NCI-H345 treated with DMSO at 0.1 percent for 48 hours (cell line): ENCODE measurements at regions not wholly inside any gene's neighbourhood (a gene's known extent, or its start where the extent isn't known, plus 50 kb on each side); places are given as distances from the start of the nearest gene placed in this dataset.

Experiments
- DNase-seq: peaks from one replicate; lab custom pipeline; 2025; ENCODE audit not compliant: unreplicated experiment; lab: John Stamatoyannopoulos, UW

DNA sequence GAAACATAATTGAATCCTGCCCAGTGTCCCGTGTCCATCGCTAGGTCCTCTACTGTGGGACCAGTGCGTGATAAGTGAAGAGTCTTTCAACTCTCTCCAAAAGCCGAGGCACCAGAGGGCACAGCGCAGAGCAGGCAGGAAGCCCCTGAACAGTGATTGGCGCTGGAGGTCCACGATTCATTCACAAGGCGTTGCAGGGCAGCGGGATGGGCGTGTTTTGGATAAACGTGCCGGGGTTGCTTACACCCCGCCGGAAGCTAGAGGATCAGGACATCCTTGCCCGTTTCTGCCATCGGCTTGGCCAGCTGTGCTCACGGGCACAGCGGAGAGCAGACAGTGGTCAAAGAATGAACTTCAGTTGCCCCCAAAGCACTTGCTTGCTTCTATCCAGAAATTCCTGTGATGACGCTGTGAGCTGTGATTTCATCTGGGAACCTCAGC is 86.0 kb upstream of the PFKP start:
- no peak for DNase-seq

DNA sequence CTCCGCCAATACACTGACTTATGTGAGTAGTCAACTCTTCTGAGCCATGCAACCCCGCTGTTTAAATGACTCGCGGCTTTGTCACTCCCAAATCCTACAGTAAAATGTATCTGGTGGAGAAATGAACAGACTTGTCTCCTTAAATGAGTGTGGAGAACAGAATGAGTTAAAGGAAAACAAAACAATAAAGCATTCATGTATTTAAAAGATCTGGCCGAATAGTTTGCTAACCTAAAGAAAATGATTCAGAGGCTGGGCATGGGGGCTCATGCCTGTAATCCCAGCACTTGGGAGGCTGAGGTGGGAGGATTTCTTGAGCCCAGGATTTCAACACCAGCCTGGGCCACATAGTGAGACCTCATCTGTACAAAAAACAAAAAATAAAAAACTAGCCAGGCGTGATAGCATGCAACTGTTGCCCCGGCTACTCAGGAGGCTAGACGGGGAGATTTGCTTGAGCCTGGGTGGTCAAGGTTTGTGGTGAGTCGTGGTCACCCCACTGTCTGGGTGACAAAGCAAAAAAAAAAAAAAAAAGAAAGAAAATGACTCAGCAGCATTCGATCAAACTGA is 86.5 kb upstream of the PFKP start:
- DNase-seq: no peak

DNA sequence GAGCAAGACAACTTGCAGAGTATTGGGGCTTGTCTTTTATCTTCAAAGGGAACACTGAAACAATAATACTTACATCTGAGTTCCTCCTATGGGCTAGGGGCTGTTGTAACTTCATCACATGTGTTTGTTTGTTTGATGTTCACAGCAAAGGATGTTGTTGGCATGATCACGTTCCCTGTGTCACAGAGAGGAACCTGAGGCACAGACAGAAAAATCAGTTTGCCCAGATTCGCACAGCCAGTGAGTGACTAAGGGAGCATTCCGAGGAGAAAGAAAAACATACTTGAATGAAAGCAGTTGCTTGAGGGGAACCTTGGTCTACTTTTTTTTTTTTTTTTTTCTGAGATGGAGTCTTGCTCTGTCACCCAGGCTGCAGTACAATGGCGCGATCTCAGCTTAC is 87.2 kb upstream of the PFKP start:
- no peak for DNase-seq

DNA sequence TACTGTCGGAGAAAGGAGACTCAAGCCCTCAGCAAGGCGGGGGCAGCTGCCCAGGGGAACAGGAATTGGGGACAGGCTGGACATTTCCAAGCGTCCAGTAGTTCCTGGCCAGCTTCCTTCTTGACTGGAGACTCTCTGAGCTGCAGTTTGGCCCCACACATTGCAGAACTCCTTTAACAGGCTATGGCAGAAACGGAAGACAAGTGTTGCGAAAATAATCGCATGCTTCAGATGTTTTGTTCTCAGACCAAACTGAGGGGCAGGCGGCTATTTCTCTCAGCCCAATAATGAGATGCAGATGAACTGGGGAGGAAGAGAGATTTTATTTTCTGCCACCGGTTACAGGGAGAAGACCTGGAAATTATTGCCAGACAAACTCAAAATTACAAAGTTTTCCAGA is 88.0 kb upstream of the PFKP start:
- DNase-seq: no peak

DNA sequence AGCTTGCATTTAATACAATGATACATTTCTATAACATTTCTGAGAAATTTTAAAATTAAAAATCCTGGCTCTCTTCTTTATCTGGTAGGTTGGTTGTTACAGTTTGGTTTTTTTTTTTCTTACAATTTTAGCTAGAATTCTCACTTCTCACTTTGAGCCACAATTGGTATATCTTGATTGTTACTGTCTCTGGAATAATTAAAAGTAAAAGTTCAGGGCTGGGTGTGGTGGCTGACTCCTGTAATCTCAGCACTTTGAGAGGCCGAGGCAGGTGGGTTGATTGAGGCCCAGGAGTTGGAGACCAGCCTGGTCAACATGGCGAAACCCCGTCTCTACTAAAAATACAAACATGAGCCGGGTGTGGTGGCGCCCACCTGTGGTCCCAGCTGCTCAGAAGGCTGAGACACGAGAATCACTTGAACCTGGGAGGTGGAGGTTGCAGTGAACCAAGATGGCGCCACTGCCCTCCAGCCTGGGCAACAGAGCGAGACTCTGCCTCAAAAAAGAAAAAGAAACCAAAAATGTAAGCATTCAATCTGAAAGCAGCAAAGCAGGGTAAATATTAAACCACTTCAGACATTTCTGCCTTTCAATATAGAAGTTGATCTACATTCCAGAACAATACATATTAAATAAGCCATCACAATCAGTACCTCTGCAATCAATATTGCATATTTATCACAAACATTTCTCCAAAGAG is 88.6 kb upstream of the PFKP start:
- DNase-seq: no peak

DNA sequence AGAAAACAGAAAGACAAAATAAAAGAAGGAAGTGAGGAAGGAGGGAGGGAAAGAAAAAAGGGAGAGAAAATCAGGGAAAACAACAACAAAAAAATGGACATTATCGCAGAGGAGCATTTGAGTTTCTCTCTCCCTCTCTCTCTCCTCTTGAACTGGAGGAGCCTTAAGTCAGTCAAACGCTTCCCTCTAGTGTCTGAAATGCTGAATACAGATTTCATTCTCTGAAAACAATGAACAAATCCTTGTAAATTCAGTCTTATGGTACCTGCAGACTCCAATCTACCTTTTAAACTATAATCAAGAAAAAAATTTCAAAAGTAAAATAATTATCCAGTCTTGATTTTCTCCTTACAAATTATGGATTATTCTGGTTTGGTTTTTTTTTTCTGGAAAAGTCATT is 89.2 kb upstream of the PFKP start:
- peak; percentile 27 for DNase-seq

DNA sequence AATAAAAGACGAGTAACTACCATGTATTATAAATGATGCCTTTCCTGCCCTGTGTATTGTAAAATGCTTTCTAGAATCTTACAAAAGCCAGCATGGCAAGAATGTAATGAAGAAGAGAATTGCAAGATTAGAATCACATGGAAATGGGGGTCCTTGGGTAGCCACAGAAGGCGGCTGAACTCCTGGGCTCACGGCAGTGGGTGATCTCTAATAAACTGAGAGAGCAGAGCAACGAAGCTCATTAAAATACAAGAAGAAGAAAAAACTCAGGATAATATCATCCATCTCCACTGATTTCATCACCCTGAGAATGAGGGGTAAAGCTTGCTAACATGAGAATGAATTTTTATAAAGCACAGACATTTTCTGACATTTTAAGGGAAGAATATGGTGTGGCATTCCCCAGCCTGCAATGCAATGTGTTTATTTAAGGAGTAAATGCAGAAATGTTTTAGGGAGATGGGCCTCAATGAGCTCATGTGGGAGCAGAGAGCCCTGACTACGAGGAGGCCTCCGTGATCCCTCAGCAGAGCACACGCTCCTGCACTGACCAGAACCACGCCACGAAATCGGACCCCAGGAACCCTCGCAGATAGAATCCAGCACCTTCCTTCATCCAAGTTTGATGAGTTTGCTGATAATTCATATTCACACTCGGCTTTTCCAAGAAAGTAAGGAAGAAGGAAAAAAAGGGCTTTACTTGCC is 92.7 kb upstream of the PFKP start:
- DNase-seq: no peak

DNA sequence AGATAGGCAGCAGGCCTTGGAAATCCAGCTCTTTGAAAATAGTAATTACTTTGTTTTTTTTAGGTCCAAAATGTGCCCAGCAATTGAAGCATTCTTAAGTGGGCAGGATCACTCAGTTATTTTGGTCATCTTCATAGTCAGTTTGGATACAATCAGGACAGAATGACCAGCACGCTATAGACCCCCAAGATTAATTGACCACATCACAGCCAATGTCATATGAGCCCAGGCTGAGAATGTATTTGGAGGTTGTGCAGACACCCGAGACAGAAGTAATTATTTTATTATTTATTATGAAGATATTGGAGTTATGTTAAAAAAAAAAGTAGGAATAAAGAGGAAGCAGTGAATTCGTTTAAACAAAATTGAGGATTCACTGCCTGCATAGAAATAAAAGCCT is 93.3 kb upstream of the PFKP start:
- no peak for DNase-seq

DNA sequence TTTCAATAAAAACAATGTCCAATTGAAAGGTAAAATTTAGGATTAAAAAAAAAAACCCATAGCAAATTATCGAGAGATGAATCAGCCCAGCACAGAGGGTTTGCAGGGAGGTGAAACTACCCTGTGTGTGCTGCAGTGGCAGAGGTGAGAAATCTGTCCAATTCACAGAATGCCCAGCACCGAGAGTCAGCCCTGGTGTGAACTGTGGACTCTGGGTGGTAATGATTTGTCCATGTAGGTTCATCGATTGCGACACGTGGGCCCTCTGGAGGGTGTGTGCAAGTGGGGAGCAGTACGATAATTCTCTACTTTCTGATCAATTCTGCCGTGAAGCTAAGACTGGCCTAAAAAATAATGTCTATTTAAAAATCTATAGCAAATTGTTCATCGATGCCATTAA is 94.5 kb upstream of the PFKP start:
- no peak for DNase-seq

DNA sequence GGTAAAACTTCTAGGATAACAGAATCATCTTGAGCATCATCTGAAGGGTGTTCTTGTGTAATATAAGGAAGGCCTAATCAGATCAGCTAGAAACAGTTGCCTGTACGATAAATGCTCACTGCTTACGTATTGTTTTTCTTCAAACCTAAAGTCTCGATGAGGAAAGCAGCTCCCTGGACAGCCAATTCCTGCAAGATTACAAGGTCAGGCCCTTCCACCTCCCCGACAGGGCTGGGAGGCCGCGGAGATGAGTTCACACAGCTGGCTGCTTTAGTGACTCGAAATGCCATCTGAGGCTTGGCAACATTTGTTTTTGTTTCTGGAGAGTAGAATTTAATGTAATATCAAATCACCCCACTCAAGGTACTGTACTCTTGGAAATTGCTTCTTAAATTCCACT is 95.1 kb upstream of the PFKP start:
- DNase-seq: no peak

DNA sequence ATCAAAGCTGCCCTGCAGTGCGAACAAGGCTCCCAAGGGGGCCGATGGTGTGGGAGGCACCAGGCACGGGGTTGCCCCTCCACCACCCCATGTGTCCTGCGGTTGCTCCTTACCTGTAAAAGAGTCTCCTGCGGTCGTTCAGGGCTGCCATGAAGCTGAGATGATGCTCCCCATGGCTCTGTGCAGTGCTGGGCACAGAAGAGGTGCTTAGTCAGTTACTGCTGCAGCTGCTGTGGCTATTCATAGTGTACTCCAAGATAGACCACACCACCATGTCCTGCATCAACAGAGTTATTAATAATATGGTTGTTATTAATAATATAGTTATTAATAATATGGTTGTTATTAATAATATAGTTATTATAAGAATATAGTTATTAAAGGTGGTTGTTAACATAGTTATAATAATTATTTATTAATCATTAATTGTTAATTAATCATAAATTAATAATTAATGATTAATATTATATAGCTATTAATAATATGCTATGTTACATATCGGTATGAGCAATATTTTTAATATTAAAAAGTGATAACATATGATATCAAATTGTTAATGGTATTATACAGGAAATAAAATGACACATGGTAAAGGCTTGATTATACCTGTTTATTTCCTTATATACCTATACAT is 97.0 kb upstream of the PFKP start:
- no peak for DNase-seq

DNA sequence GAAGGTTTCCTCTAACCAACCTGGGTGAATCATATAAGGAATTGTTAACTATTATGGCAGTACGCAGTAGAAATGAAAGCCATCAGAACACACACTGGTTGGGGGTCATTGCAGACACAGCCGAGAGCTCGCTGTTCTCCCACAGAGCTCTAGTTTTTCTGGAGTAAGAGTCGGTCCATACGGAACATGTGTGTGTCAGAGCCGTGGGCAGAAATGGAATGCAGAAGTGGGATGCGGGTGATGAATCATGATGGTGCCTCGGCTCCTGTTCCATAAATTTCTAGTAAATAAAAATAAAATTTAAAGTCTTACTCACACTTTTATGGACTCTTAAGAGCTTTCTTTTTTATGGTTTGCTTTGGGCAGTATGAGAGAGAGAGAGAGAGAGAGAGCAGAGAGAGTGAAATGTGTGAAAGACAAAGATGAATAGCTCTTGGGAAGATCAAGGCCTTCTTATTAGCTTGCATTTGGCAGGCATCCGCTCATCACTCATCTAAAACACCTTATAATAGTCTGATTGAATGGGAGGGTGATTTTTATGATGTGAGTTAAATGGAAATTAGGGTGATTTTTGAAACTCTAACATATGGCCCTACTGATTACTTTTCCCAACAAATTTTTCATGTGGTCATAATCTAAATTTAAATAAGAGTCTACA is 98.8 kb upstream of the PFKP start:
- no peak for DNase-seq

DNA sequence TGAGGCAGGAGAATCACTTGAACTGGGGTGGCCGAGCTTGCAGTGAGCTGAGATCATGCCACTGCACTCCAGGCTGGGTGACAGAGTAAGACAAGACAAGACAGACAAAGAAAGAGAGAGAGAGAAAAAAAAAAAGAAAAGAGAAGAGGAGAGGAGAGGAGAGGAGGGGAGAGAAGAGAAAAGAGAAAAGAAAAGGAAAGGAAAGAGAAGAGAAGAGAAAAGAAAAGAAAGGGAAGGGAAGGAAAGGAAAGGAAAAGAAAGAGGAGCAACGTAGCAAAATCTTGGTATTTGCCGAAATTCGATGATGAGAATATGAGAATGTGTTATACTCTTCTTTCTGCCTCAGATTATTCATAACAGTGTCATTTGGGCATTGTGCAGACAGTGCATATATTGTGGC is 101.2 kb upstream of the PFKP start:
- DNase-seq: no peak

DNA sequence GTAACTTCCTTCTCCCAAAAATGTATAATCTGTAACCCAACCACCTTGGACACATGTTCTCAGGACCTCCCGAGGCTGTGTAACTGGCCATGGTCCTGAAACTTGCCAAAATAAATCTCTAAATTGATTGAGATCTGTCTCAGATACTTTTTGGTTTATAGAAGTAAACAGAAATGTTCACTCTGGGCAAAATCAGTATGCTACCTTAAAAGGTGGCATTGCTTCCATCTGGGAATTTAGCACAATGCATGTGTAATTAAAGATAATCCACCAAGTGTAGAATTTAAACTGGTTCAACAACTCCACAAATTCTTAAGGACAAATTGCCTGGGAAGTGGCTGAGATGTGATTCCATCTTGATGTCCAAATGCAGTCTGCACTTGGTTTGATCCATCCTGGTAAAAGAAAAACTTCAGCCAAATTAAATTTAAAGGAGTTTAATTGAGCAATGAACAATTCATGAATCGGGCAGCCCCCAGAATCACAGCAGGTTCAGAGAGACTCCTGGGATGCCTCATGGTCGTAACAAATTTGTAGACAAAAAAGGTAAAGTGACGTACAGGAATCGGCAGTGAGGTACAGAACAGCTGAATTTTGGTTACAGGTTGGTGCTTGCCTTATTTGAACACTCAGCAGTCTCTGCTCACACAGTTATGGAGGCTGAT is 102.6 kb upstream of the PFKP start:
- no peak for DNase-seq

DNA sequence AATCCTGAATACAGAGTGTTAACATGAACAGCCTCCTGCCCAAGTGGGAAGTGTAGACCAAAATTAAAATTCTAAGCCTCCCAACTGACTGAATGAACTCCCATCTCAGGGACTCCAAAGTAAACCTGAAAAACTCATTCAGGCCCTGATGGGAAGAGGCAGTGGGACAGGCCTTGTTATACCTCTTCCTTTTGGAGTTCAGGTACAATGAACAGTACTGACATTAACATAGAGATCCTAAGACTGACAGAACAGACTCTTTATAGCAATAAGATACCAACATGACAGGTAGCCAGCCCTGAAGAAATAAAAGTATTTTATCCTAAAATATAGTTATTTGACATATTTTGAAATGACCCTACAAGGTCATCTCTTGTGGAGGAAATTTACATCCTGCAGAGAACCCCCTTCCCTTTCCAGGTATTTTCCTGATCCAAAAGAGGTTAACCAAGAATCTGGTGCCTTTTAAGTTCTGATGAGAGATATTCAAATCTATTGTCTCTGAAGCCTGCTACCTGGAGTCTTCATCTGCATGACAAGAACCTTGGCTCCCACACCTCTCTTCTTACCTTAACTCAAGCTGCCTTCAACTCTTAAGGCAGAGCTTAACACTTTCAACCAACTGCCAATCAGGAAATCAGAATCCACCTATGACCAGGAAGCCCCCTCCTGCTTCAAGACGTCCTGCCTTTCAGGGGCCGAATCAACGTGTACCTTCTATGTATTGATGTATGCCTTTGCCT is 103.3 kb upstream of the PFKP start:
- DNase-seq: no peak

DNA sequence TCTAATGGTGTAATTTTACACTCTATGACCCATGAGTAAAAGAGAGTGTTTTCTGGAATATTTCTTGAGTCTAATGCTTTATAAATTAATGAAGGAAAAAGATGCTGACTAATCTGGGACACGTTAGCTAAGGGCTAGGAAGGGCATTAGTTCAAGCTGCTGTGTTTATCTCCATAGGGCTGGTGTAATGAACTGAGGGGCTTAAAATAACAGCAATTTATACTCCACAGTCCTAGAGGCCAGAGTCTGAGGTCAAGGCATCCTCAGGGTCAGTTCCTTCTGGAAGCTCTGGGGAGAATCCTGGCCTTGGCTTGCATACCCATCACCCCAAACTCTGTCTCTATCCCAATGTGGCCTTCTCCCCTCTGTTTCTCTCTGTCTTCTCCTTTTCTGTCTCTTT is 105.2 kb upstream of the PFKP start:
- no peak for DNase-seq

DNA sequence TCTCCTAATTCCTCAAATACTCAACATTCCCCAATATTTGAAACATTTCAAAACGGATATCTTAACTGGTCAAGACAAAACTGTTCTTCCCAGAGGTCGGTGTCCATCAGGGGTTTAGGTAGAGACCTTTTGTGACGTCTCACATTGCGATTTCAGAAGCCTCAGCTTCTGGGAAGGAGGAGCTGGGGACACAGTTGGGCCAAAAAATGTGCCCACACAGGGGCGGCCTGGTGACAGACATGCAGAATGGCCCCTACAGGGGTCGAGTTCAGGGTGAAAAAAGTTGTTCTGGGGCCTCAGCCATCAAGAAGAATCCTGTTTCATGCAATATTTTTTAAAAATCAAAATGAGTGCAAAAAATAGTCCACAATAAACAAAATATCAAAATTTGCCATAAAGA is 108.7 kb upstream of the PFKP start:
- DNase-seq: no peak

DNA sequence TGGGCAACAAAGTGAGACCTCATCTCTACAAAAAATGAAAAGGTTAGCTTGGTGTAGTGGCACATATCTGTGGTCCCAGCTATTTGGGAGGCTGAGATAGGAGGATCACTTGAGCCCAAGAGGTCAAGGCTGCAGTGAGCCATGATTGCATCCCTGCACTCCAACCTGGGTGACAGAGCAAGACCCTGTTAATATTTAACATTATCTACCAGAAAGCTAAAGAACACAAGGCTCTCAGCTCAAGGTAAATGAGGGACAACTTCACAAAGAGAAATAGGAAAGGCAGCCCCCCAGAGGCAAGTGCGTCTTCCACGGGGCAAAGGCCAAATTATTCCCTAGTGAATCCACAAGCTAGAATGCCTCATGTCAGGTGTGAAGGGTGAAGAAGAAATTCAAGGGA is 109.6 kb upstream of the PFKP start:
- DNase-seq: no peak

DNA sequence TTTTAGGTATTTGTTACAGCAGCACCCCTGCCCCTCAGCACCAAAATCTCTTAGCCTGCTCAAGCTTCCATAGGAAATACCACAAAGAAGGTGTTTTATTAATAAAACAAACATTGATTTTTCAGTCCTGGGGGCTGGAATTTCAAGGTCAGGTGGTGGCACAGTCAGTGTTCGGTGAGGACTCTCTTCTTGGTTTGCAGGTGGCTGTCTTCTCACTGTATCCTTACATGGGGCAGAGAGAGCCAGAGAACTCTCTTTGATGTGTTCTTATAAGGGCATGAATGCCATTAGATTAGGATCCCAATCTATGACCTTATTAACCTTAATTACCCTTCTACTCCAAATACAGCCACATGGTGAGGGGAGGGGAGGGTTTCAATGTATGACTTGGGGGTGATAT is 112.3 kb upstream of the PFKP start:
- no peak for DNase-seq

DNA sequence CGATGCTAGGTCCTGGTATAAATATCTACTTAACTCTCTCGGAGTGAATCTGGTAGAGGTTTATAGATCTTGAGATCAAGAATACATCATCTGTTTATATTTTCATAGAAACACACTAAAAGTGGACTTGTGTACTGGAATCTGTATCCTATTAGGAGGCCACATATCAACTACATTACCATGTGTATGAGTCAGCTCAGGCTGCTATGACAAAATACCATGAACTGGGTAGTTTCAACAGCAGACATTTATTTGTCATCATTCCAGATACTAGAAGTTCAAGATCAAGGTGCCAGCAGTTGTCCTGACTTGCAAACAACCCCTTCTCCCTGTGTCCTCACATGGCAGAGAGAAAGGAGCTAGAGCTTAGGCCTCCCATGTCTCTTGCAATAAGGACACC is 113.9 kb upstream of the PFKP start:
- DNase-seq: no peak
